HL-60 (cell line): ENCODE measurements at regions not wholly inside any gene's neighbourhood (a gene's known extent, or its start where the extent isn't known, plus 50 kb on each side); places are given as distances from the start of the nearest gene placed in this dataset.

Source experiments
- POLR2AphosphoS5 ChIP-seq: IDR thresholded peaks from 2 replicates; pipeline ENCODE4 v1.6.1; 2012; ENCODE audit warnings: low read depth
- TF ChIP-seq, protein P1 (sequence below): IDR thresholded peaks from one replicate; pipeline ENCODE4 v1.5.1; 2011; ENCODE audit warnings: low read length, control low read depth, inconsistent platforms; ENCODE audit not compliant: insufficient read depth

DNA sequence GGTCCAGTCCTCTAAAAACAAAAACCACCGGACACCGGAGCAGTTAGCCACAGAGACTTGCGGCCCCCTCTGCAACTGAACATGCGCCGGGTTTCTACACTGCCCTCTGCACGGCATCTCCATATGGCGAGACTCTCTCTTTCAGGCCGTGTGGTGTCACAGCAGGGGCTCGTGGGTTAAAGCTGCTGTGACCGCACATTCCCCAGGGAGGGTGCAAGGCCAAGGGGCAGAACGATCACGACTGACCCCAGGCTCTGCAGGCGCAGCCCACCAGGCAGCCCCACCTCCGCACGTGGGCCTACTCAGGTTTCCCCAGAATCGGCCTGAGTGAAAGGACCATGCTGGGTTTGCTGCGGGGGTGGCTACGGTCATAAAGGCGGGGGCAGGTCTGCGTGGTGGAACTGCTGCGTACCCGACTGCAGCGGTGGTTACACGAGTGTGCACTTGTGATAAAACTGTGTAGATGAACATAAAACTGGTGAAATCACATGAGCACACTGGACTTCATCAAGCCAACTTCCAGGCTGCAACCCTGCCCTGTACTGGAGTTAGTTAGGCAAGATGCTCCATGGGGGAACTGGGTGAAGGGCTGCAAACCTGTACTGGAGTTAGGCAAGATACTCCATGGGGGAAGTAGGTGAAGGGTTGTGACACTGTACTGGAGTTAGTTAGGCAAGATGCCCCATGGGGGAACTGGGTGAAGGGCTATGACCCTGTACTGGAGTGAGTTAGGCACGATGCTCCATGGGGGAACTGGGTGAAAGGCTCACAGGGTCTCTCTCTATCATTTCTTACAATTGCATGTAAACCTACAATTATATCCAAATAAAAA lies 81.4 kb upstream of the PPP2R2D start:
- no peak for TF ChIP-seq POLR2AphosphoS5
- TF ChIP-seq, protein P1, sequence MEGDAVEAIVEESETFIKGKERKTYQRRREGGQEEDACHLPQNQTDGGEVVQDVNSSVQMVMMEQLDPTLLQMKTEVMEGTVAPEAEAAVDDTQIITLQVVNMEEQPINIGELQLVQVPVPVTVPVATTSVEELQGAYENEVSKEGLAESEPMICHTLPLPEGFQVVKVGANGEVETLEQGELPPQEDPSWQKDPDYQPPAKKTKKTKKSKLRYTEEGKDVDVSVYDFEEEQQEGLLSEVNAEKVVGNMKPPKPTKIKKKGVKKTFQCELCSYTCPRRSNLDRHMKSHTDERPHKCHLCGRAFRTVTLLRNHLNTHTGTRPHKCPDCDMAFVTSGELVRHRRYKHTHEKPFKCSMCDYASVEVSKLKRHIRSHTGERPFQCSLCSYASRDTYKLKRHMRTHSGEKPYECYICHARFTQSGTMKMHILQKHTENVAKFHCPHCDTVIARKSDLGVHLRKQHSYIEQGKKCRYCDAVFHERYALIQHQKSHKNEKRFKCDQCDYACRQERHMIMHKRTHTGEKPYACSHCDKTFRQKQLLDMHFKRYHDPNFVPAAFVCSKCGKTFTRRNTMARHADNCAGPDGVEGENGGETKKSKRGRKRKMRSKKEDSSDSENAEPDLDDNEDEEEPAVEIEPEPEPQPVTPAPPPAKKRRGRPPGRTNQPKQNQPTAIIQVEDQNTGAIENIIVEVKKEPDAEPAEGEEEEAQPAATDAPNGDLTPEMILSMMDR = no peak
